K562 (cell line): ENCODE measurements at regions not wholly inside any gene's neighbourhood (a gene's known extent, or its start where the extent isn't known, plus 50 kb on each side); places are given as distances from the start of the nearest gene placed in this dataset.

Experiments
- ATAC-seq: fragments of 200-7000 bp; cut with Tn5 transposase; 3 replicates; pipeline ENCODE4 v1.9.1; 2020; ENCODE audit warnings: moderate library complexity
- BruUV-seq: library from RNA; stranded (reverse); fragments of 400-500 nt; replicated peaks from 2 replicates; lab custom pipeline; 2021; lab: Mats Ljungman, UMichigan
- CTCF ChIA-PET: fragments of 300-600 bp; formaldehyde crosslinking; extraction: SDS; loops from one replicate; lab custom pipeline; 2021; ENCODE audit warnings: low intra/inter-chr PET ratio; lab: Yijun Ruan, JAX
- POLR2A ChIA-PET: fragments of 300-600, 350-650 bp; sonication (Branson Sonifier 250); formaldehyde crosslinking; extraction: SDS; loops from one replicate; lab custom pipeline; 2021; ENCODE audit warnings: antibody characterized with exemption, inconsistent platforms; lab: Yijun Ruan, JAX
- DNase-seq, 4 experiments: peaks; one replicate each; pipeline versions ENCODE4 v3.0.0 to v3.0.0-alpha.2; 2011 to 2018; ENCODE audit warnings: low spot score in 3 of 4, mixed read lengths in 3 of 4; ENCODE audit errors: extremely low read depth in 1 of 4
- FAIRE-seq: peaks from 2 replicates; lab custom pipeline; 2011; peaks lifted over from hg19 to GRCh38; lab: Jason Lieb, UNC
- H2AFZ ChIP-seq: 2 replicates; pipeline ENCODE4 v1.6.0; 2011; ENCODE audit warnings: low read depth, low read length, control low read depth, inconsistent platforms
- H3K27ac ChIP-seq: fragments of 200-600 bp; 3 replicates; pipeline ENCODE4 v1.8.0; 2011; ENCODE audit warnings: low read depth, mild to moderate bottlenecking, control low read depth, inconsistent platforms, low read length, moderate library complexity, mixed read lengths; ENCODE audit errors: extremely low read depth
- H3K27me3 ChIP-seq, 2 experiments: fragments of 300-600 bp in 1 of 2; 2 replicates in 1 of 2; 3 replicates in 1 of 2; pipeline versions ENCODE4 v1.6.0 to v1.8.0; 2011; ENCODE audit warnings: inconsistent platforms in 2 of 2, low read length in 2 of 2, mild to moderate bottlenecking in 1 of 2, mixed read lengths in 1 of 2, moderate library complexity in 1 of 2; ENCODE audit not compliant: control insufficient read depth in 2 of 2, insufficient read depth in 2 of 2
- H3K36me3 ChIP-seq: fragments of 300-600 bp; 3 replicates; pipeline ENCODE4 v1.8.0; 2011; ENCODE audit warnings: mild to moderate bottlenecking, low read length, inconsistent platforms; ENCODE audit not compliant: control insufficient read depth, insufficient read depth
- H3K4me1 ChIP-seq, 2 experiments: fragments of 200-600 bp in 1 of 2; replicated peaks in 1 of 2; 2 replicates in 1 of 2; 3 replicates in 1 of 2; pipeline versions ENCODE4 v1.5.1 to v1.8.0; 2011; ENCODE audit warnings: inconsistent platforms in 2 of 2, low read length in 2 of 2, mild to moderate bottlenecking in 1 of 2, mixed read lengths in 1 of 2, moderate library complexity in 1 of 2; ENCODE audit not compliant: control insufficient read depth in 2 of 2, insufficient read depth in 2 of 2
- H3K4me2 ChIP-seq: 2 replicates; pipeline ENCODE4 v1.6.1; 2011; ENCODE audit warnings: low read length, control low read depth, inconsistent platforms, mixed read lengths; ENCODE audit not compliant: insufficient read depth
- H3K4me3 ChIP-seq: fragments of 200-600 bp; sonication (generic), shearing (Covaris generic); 2 replicates; pipeline ENCODE4 v1.5.1; 2016; ENCODE audit warnings: control low read depth, inconsistent platforms
- H3K79me2 ChIP-seq: fragments of 200-600 bp; 3 replicates; pipeline ENCODE4 v1.8.0; 2011; ENCODE audit warnings: low read length, inconsistent platforms; ENCODE audit not compliant: control insufficient read depth, insufficient read depth
- H3K9ac ChIP-seq, 2 experiments: 2 replicates each; pipeline versions ENCODE4 v1.6.0 to v1.6.1; 2011; ENCODE audit warnings: low read depth in 2 of 2, low read length in 2 of 2, control low read depth in 1 of 2, inconsistent platforms in 1 of 2, mild to moderate bottlenecking in 1 of 2, mixed read lengths in 1 of 2; ENCODE audit not compliant: insufficient read depth in 1 of 2
- H3K9me1 ChIP-seq: one replicate; pipeline ENCODE4 v1.6.0; 2011; ENCODE audit warnings: inconsistent platforms, mild to moderate bottlenecking, low read length, moderate library complexity; ENCODE audit not compliant: control insufficient read depth, insufficient read depth
- H3K9me3 ChIP-seq: replicated peaks from 2 replicates; pipeline ENCODE4 v1.5.1; 2011; ENCODE audit warnings: low read depth, low read length, inconsistent platforms; ENCODE audit not compliant: control insufficient read depth, insufficient read depth
- H4K20me1 ChIP-seq: replicated peaks from 2 replicates; pipeline ENCODE4 v1.6.1; 2011; ENCODE audit warnings: low read length, inconsistent platforms, mixed read lengths; ENCODE audit not compliant: control insufficient read depth, insufficient read depth
- FOSL1 ChIP-seq: fragments of 200-800 bp; sonication (Bioruptor generic); conservative IDR thresholded peaks from 2 replicates; pipeline ENCODE4 v1.6.1; 2016; ENCODE audit warnings: missing genetic modification characterization, missing compliant biosample characterization
- IFI16 ChIP-seq: fragments of 250-450 bp; sonication (Bioruptor Pico); IDR thresholded peaks from 2 replicates; pipeline ENCODE4 v2.1.2; 2022; ENCODE audit warnings: mild to moderate bottlenecking, inconsistent platforms
- MAX ChIP-seq: sonication (generic); formaldehyde crosslinking; IDR thresholded peaks from 2 replicates; pipeline ENCODE4 v1.9.0; 2022; ENCODE audit warnings: mild to moderate bottlenecking, missing genetic modification reagents
- MED1 ChIP-seq: sonication (generic); formaldehyde crosslinking; IDR thresholded peaks from 2 replicates; pipeline ENCODE4 v1.8.1; 2023; ENCODE audit warnings: missing genetic modification reagents, borderline replicate concordance
- NR0B1 ChIP-seq: fragments of 450-650 bp; IDR thresholded peaks from one replicate; pipeline ENCODE4 v1.6.1; 2018; ENCODE audit warnings: mild to moderate bottlenecking, moderate library complexity; ENCODE audit not compliant: partially characterized antibody
- PURB ChIP-seq: sonication (generic); formaldehyde crosslinking; IDR thresholded peaks from 2 replicates; pipeline ENCODE4 v1.9.0; 2021; ENCODE audit warnings: low read depth, mild to moderate bottlenecking, missing genetic modification reagents
- RBM14 ChIP-seq: fragments of 200-400 bp; formaldehyde crosslinking; IDR thresholded peaks from 2 replicates; pipeline ENCODE4 v1.6.1; 2018; ENCODE audit warnings: low read depth, mild to moderate bottlenecking, low read length, moderate library complexity, borderline replicate concordance; ENCODE audit not compliant: insufficient read depth
- SMARCB1 ChIP-seq: IDR thresholded peaks from 2 replicates; pipeline ENCODE4 v1.6.1; 2011; ENCODE audit warnings: improper control_type of control experiment, low read depth; ENCODE audit not compliant: insufficient read length
- STAG1 ChIP-seq: sonication (generic); formaldehyde crosslinking; IDR thresholded peaks from 2 replicates; pipeline ENCODE4 v1.5.0; 2020; ENCODE audit warnings: missing genetic modification reagents, borderline replicate concordance
- TRIM25 ChIP-seq: fragments of 450-650 bp; IDR thresholded peaks from 2 replicates; pipeline ENCODE4 v1.7.0; 2016; ENCODE audit warnings: borderline replicate concordance
- TRIM28 ChIP-seq: fragments of 450-650 bp; IDR thresholded peaks from 2 replicates; pipeline ENCODE4 v1.6.1; 2017
- ZBTB12 ChIP-seq: fragments of 250-450 bp; sonication (Bioruptor Pico); IDR thresholded peaks from 2 replicates; pipeline ENCODE4 v1.4.0; 2020
- ZFP36 ChIP-seq: fragments of 150-350 bp; IDR thresholded peaks from 2 replicates; pipeline ENCODE4 v1.6.1; 2018; ENCODE audit warnings: low read length, low read depth; ENCODE audit not compliant: partially characterized antibody
- ZNF282 ChIP-seq: sonication (generic); formaldehyde crosslinking; IDR thresholded peaks from 2 replicates; pipeline ENCODE4 v1.8.1; 2023; ENCODE audit warnings: missing genetic modification reagents
- WGBS: fragments of 100-300 bp; shearing (Covaris generic); methylation state at CpG from one replicate; pipeline ENCODE4 v1.1.6; 2016; ENCODE audit warnings: low coverage, mixed read lengths; ENCODE audit not compliant: insufficient coverage; ENCODE audit errors: missing lambda C conversion rate; 5-methylcytosine and 5-hydroxymethylcytosine counted together
- in situ Hi-C: fragments of 300-500 bp; cut with MboI; formaldehyde crosslinking; loops from 4 replicates; pipeline ENCODE4 v1.15.0; 2018; ENCODE audit warnings: inconsistent platforms, mixed read lengths
- intact Hi-C: fragments of 100-400 bp; cut with micrococcal nuclease; formaldehyde crosslinking; loops from 2 replicates; pipeline ENCODE4 v1.14.2; 2022

GRCh38 chr3:191528589-191528988, 67.6 kb downstream of the PYDC2 start:
- intact Hi-C loops = no loop called here
- TF ChIP-seq SMARCB1 (no peak), FOSL1 (tag) (no peak), NR0B1 (no peak), ZFP36 (no peak), TRIM28 (no peak), RBM14 (no peak), IFI16 (CRISPR knock-in tag) (no peak), STAG1 (CRISPR knock-in tag) (no peak), PURB (no peak), ZNF282 (CRISPR knock-in tag) (no peak), ZBTB12 (CRISPR knock-in tag) (no peak), TRIM25 (no peak), MAX (CRISPR knock-in tag) (no peak), MED1 (no peak)
- TF ChIP-seq, all 486 proteins: peak for 0
- H2AFZ ChIP-seq = no peak overlapping the region
- FAIRE-seq = no peak
- no peak for ATAC-seq
- H3K79me2 ChIP-seq = no peaks in the 10 kb centered on the region
- 29% methylated on average over 1 of the region's 1 CpG for WGBS
- no peaks in the 10 kb centered on the region for H3K9me3 ChIP-seq
- no peaks in the 10 kb centered on the region for H4K20me1 ChIP-seq
- H3K9me1 ChIP-seq = no peaks in the 10 kb centered on the region
- DNase-seq = no peak
- ChIA-PET POLR2A (no interaction called here), CTCF (no interaction called here)
- peaks cover 2% of the 10 kb centered on the region; the same call in 1 of the 3 replicates for H3K36me3 ChIP-seq
- BruUV-seq = no TSS peak
- in situ Hi-C loops = no loop called here
- no peaks in the 10 kb centered on the region for H3K4me1 ChIP-seq
- H3K4me2 ChIP-seq = no peak overlapping the region
- H3K27me3 ChIP-seq = no peaks in the 10 kb centered on the region
- no peak overlapping the region for H3K4me3 ChIP-seq
- H3K9ac ChIP-seq = no peak overlapping the region
- no peak overlapping the region for H3K27ac ChIP-seq
